Duodenal mucosa (tissue), 2 donors: ENCODE measurements at regions not wholly inside any gene's neighbourhood (a gene's known extent, or its start where the extent isn't known, plus 50 kb on each side); places are given as distances from the start of the nearest gene placed in this dataset.
"Not testable (repeated sequence)": the region's sequence is repeated elsewhere in the genome, so short reads cannot be mapped to it uniquely, and the experiment has no call there.

Experiments
- H3K27ac ChIP-seq: one replicate; pipeline ENCODE4 v1.7.0; 2013; ENCODE audit warnings: low read depth, low read length
- H3K27me3 ChIP-seq, 2 donors: one replicate each; pipeline ENCODE4 v1.7.0; 2013; ENCODE audit warnings: low read length in 2 of 2, control low read depth in 1 of 2; ENCODE audit not compliant: insufficient read depth in 2 of 2, control insufficient read depth in 1 of 2
- H3K36me3 ChIP-seq, 2 donors: one replicate each; pipeline ENCODE4 v1.7.0; 2013; ENCODE audit warnings: low read length in 2 of 2, control low read depth in 1 of 2; ENCODE audit not compliant: insufficient read depth in 2 of 2, control insufficient read depth in 1 of 2
- H3K4me1 ChIP-seq, 2 donors: one replicate each; pipeline ENCODE4 v1.7.0; 2013; ENCODE audit warnings: low read length in 2 of 2, control low read depth in 1 of 2; ENCODE audit not compliant: insufficient read depth in 2 of 2, control insufficient read depth in 1 of 2
- H3K4me3 ChIP-seq, 2 donors: one replicate each; pipeline ENCODE4 v1.7.0; 2013; ENCODE audit warnings: low read length in 2 of 2, low read depth in 1 of 2
- H3K9ac ChIP-seq, 2 donors: one replicate each; pipeline ENCODE4 v1.7.0; 2013; ENCODE audit warnings: low read length in 2 of 2, low read depth in 1 of 2
- H3K9me3 ChIP-seq, 2 donors: one replicate each; pipeline ENCODE4 v1.7.0; 2013; ENCODE audit warnings: low read length in 2 of 2, control low read depth in 1 of 2; ENCODE audit not compliant: control insufficient read depth in 1 of 2

DNA sequence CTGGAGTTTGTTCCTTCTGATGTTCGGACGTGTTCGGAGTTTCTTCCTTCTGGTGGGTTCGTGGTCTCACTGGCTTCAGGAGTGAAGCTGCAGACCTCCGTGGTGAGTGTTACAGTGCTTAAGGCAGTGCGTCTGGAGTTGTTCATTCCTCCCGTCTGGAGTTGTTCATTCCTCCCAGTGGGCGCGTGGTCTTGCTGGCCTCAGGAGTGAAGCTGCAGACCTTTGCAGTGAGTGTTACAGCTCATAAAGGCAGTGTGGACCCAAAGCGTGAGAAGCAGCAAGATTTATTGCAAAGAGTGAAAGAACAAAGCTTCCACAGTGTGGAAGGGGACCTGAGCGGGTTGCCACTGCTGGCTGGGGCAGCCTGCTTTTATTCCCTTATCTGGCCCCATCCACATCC is 63.4 kb upstream of the DDHD1 start:
- H3K9me3 ChIP-seq = not testable (repeated sequence)

DNA sequence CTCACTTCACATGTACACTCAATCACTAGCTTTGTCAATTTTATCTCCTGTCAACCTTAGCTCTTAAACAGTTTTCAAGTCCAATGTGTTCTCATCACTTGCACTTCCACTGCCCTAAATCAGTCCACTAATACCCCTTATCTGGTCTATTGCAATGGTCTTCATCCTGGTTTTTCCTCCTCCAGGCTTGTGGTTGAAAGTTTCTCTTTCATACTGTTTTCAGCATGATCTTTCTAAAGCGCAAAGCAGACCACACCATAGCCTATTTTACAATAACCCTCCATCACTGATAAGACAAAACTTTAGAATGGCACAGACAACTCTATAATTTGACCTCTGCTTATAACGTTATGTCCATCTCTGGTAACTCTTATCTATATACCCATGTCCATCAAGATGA is 62.0 kb upstream of the DDHD1 start:
- Histone ChIP-seq H3K9ac (no peak overlapping the region), H3K4me3 (no peak overlapping the region), H3K9me3 (no peaks in the 10 kb centered on the region), H3K27ac (no peak overlapping the region), H3K4me1 (peaks cover 0 to 9% of the 10 kb centered on the region in 2 donors), H3K27me3 (no peaks in the 10 kb centered on the region), H3K36me3 (no peaks in the 10 kb centered on the region)

More for the DNA sequence above, 63.4 kb upstream of the DDHD1 start:
- not testable (repeated sequence) for H3K4me3 ChIP-seq, H3K9ac ChIP-seq, H3K27ac ChIP-seq, H3K36me3 ChIP-seq, H3K4me1 ChIP-seq, H3K27me3 ChIP-seq

DNA sequence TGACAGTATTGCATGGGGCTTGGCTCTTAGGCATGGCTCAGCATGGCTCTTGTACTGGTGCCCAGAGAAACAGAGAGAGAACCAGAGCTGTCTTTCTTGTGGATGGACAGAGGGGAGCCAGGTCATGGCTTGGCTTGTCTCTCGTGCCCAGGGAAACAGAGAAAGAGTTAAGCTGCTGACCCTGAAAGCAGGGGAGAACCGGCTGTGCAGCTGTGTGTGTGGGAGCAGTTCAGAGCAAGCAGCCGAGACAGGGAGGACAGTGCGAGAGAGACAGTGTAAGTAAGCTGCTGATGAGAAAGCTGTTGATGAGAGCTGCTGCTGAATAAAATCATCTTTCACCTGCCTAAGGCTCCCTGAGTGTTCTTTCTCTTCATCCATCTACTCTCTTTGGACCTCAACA is 61.3 kb upstream of the DDHD1 start:
- Histone ChIP-seq H3K9ac (no peak overlapping the region), H3K9me3 (no peaks in the 10 kb centered on the region), H3K4me1 (peaks cover 0 to 9% of the 10 kb centered on the region in 2 donors), H3K27me3 (no peaks in the 10 kb centered on the region), H3K27ac (no peak overlapping the region), H3K4me3 (no peak overlapping the region), H3K36me3 (no peaks in the 10 kb centered on the region)

DNA sequence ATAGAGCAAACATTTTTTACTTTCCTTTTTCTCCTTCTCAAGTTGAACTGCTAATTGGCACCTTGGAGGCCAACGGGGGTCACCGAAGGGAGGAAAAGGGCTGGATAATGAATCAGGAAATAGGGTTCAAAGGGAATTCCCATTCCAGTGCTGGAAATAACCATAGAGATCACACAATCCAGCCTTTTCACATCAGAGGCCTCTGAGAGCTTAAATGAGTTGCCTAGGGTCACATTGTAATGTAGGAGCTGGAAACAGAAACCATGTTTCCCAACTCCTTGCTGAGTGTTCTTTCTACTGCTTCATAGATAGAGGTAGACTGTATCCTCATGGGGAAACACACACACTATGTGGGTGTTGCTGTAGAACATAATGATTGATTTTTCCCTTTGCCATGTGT is 60.6 kb upstream of the DDHD1 start:
- H3K9me3 ChIP-seq = no peaks in the 10 kb centered on the region
- no peaks in the 10 kb centered on the region for H3K36me3 ChIP-seq
- no peaks in the 10 kb centered on the region for H3K27me3 ChIP-seq
- H3K4me3 ChIP-seq = no peak overlapping the region
- H3K9ac ChIP-seq = no peak overlapping the region
- peaks cover 0 to 9% of the 10 kb centered on the region in 2 donors for H3K4me1 ChIP-seq
- no peak overlapping the region for H3K27ac ChIP-seq

DNA sequence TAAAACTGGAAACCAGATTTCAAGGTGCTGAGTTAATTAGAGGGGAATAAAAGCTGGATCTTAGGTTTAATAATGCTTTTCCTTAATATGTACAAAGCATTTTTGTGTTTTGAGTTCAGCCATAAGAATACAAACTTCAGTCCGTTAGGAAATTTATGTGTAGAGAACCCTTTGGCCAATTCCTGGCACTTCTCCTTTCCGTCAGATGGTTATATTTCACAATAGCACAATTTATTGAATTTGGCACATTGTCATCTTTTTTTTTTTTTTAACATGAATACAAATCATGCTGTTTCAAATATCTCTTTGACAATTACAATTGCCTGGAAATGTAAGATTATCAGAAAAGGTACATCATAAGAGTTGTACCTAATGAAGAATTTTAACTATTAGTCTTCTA is 56.2 kb upstream of the DDHD1 start:
- H3K9me3 ChIP-seq = no peaks in the 10 kb centered on the region
- H3K27ac ChIP-seq = no peak overlapping the region
- no peak overlapping the region for H3K9ac ChIP-seq
- no peaks in the 10 kb centered on the region for H3K36me3 ChIP-seq
- H3K4me1 ChIP-seq = no peaks in the 10 kb centered on the region
- no peak overlapping the region for H3K4me3 ChIP-seq
- no peaks in the 10 kb centered on the region for H3K27me3 ChIP-seq
